ENCODE measurements at regions not wholly inside any gene's neighbourhood (a gene's known extent, or its start where the extent isn't known, plus 50 kb on each side); places are given as distances from the start of the nearest gene placed in this dataset.
A peak's percentile ranks its signal among the peaks of the same experiment; 100 is the strongest.

DNA sequence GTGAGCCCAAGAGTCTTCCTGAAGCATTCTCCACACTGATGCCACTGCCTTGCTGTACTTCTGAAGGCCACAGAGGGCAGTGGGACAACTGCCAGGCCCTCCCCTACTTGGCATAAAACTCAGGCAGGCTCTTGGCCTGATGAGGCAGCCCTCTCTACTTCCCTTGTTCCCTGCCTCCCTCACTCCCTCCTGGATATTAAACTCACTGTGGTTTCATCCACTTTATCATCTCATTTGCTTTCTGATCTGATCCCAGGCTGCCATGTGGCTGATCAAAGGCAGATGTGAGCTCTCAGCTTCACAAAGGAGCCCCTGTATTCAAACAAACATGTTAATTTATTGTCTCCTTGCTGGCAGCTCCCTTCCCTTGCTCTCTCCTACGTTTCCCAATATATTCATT is 533.5 kb downstream of the IGSF11 start:
- no peak for TF ChIP-seq EZH2 (IDR thresholded peaks at IDR 0.05; ENCODE audit: insufficient read depth, low read length)
- TF ChIP-seq CTCF (IDR thresholded peaks at IDR 0.05; ENCODE audit: insufficient read depth, low read depth, low read length), result no peak
- Mint-ChIP-seq H3K4me3 (ENCODE audit: unreplicated experiment) (no peak overlapping the region), H3K36me3 (ENCODE audit: low read depth, unreplicated experiment) (no peaks in the 10 kb centered on the region), H3K27me3 (ENCODE audit: low read depth, unreplicated experiment) (peaks cover 2% of the 10 kb centered on the region), H3K27ac (ENCODE audit: unreplicated experiment) (no peak overlapping the region), H3K9me3 (ENCODE audit: unreplicated experiment) (no peaks in the 10 kb centered on the region), H3K4me1 (ENCODE audit: low read depth, unreplicated experiment) (peaks cover 18% of the 10 kb centered on the region)
- peak; percentile 2 for DNase-seq (ENCODE audit: low read depth)
- Histone ChIP-seq H3K4me1 (ENCODE audit: insufficient read depth, low read length) (no peaks in the 10 kb centered on the region), H3K9me3 (ENCODE audit: insufficient read depth, low read depth, low read length) (no peaks in the 10 kb centered on the region), H3K9ac (ENCODE audit: low read length) (no peak overlapping the region), H3K4me3 (ENCODE audit: insufficient read depth, low read depth, low read length) (no peak overlapping the region), H3K27me3 (ENCODE audit: insufficient read depth, low read length) (no peaks in the 10 kb centered on the region), H2AFZ (ENCODE audit: low read depth, low read length) (peak overlapping the region; percentile 47), H3K79me2 (ENCODE audit: insufficient read depth, low read length) (no peaks in the 10 kb centered on the region), H3K36me3 (ENCODE audit: insufficient read depth, low read length) (no peaks in the 10 kb centered on the region), H3K4me2 (ENCODE audit: low read length) (no peak overlapping the region), H3K27ac (ENCODE audit: low read depth, low read length) (no peak overlapping the region), H4K20me1 (ENCODE audit: insufficient read depth, low read length) (no peaks in the 10 kb centered on the region)
- FAIRE-seq, result no peak

DNA sequence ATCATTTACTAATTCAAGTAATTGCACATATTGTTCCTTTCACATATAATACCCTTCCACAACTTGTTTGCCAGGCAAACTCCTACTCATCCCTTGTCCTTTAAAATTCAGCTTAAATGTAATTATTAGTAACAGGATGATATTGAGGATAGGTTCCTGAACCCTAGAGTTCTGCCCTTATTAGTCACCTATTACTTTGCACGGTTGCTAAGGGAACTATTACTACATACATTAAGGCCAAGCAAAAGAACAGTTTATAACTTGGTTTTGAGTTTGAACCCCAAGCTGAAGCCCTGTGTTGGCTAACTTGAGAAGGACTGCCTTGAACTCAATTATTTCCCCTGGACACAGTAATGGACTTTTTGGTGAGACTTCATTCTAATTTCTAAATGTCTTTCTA is 529.7 kb downstream of the IGSF11 start:
- Mint-ChIP-seq H3K27ac (ENCODE audit: unreplicated experiment) (no peak overlapping the region), H3K4me3 (ENCODE audit: unreplicated experiment) (no peak overlapping the region), H3K27me3 (ENCODE audit: low read depth, unreplicated experiment) (no peaks in the 10 kb centered on the region), H3K9me3 (ENCODE audit: unreplicated experiment) (no peaks in the 10 kb centered on the region), H3K36me3 (ENCODE audit: low read depth, unreplicated experiment) (no peaks in the 10 kb centered on the region), H3K4me1 (ENCODE audit: low read depth, unreplicated experiment) (peaks cover 19% of the 10 kb centered on the region)
- Histone ChIP-seq H2AFZ (ENCODE audit: low read depth, low read length) (no peak overlapping the region), H3K27me3 (ENCODE audit: insufficient read depth, low read length) (no peaks in the 10 kb centered on the region), H3K4me3 (ENCODE audit: insufficient read depth, low read depth, low read length) (no peak overlapping the region), H3K9ac (ENCODE audit: low read length) (no peak overlapping the region), H3K4me1 (ENCODE audit: insufficient read depth, low read length) (no peaks in the 10 kb centered on the region), H3K4me2 (ENCODE audit: low read length) (no peak overlapping the region), H3K36me3 (ENCODE audit: insufficient read depth, low read length) (no peaks in the 10 kb centered on the region), H3K27ac (ENCODE audit: low read depth, low read length) (no peak overlapping the region), H3K79me2 (ENCODE audit: insufficient read depth, low read length) (no peaks in the 10 kb centered on the region), H3K9me3 (ENCODE audit: insufficient read depth, low read depth, low read length) (no peaks in the 10 kb centered on the region), H4K20me1 (ENCODE audit: insufficient read depth, low read length) (no peaks in the 10 kb centered on the region)
- DNase-seq (ENCODE audit: low read depth) (no peak), FAIRE-seq (no peak)
- TF ChIP-seq EZH2 (IDR thresholded peaks at IDR 0.05; ENCODE audit: insufficient read depth, low read length), result no peak
- no peak for TF ChIP-seq CTCF (IDR thresholded peaks at IDR 0.05; ENCODE audit: insufficient read depth, low read depth, low read length)

DNA sequence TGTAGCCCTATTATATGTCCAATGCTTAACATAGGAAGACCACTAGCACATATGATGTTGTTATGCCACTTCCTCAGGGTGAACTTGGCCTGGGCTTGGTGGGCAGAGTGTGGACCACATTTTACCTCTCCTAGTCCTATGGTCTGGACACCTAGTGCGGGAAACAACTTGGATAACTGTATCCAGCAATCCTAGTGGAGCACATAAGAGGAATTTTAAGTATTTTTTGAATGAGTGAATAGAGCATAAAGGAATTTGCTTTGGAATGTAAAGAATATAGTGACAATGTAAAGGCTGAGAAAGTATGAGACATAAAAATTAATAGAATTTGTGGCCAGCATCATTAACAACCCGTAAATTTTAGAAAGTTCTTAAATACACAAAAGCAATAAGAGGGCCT is 528.9 kb downstream of the IGSF11 start:
- Histone ChIP-seq H4K20me1 (ENCODE audit: insufficient read depth, low read length) (no peaks in the 10 kb centered on the region), H3K36me3 (ENCODE audit: insufficient read depth, low read length) (no peaks in the 10 kb centered on the region), H3K4me3 (ENCODE audit: insufficient read depth, low read depth, low read length) (no peak overlapping the region), H3K4me2 (ENCODE audit: low read length) (no peak overlapping the region), H3K9me3 (ENCODE audit: insufficient read depth, low read depth, low read length) (no peaks in the 10 kb centered on the region), H3K4me1 (ENCODE audit: insufficient read depth, low read length) (no peaks in the 10 kb centered on the region), H3K27me3 (ENCODE audit: insufficient read depth, low read length) (no peaks in the 10 kb centered on the region), H3K27ac (ENCODE audit: low read depth, low read length) (no peak overlapping the region), H2AFZ (ENCODE audit: low read depth, low read length) (no peak overlapping the region), H3K9ac (ENCODE audit: low read length) (no peak overlapping the region), H3K79me2 (ENCODE audit: insufficient read depth, low read length) (no peaks in the 10 kb centered on the region)
- peaks cover 19% of the 10 kb centered on the region for H3K4me1 Mint-ChIP-seq (ENCODE audit: low read depth, unreplicated experiment)
- TF ChIP-seq CTCF (IDR thresholded peaks at IDR 0.05; ENCODE audit: insufficient read depth, low read depth, low read length) (no peak), EZH2 (IDR thresholded peaks at IDR 0.05; ENCODE audit: insufficient read depth, low read length) (no peak)
- no peaks in the 10 kb centered on the region for H3K36me3 Mint-ChIP-seq (ENCODE audit: low read depth, unreplicated experiment)
- no peak for FAIRE-seq
- H3K9me3 Mint-ChIP-seq (ENCODE audit: unreplicated experiment), result no peaks in the 10 kb centered on the region
- H3K27ac Mint-ChIP-seq (ENCODE audit: unreplicated experiment), result no peak overlapping the region
- no peaks in the 10 kb centered on the region for H3K27me3 Mint-ChIP-seq (ENCODE audit: low read depth, unreplicated experiment)
- no peak overlapping the region for H3K4me3 Mint-ChIP-seq (ENCODE audit: unreplicated experiment)
- peak; percentile 2 for DNase-seq (ENCODE audit: low read depth)

Data from astrocyte (in vitro differentiated cells and primary cell).